ENCODE measurements at regions not wholly inside any gene's neighbourhood (a gene's known extent, or its start where the extent isn't known, plus 50 kb on each side); places are given as distances from the start of the nearest gene placed in this dataset.

DNA sequence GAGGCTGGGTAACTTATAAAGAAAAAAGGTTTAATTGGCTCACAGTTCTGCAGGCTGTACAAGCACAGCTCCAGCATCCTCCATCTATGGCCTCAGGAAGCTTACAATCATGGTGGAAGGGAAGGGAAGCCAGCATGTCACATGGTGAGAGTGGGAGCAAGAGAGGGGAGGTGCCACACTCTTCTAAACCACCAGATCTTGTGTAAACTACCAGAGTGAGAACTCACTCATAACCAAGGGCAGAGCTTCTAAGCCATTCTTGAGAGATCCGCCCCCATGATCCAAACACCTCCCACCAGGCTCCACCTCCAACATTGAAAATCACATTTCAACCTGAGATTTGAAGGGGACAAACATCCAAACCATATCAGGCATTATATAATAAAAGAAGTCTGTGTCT is 121.6 kb upstream of the CDC42EP3 start:
- no peak overlapping the region for H3K27ac Mint-ChIP-seq

More for the DNA sequence above, 121.6 kb upstream of the CDC42EP3 start:
- peaks cover 8 to 17% (median 9%) of the 10 kb centered on the region in 3 experiments; a peak in 6 of 7 replicates for H3K36me3 Mint-ChIP-seq (ENCODE audit: insufficient read depth in 1 of 3, low read depth in 3 of 3)
- Histone ChIP-seq H2AK5ac (ENCODE audit: insufficient read length, low read length) (no peak overlapping the region), H3K27me3 (ENCODE audit: insufficient read depth, low read length) (no peaks in the 10 kb centered on the region), H4K5ac (ENCODE audit: insufficient read length, low read depth, low read length) (no peak overlapping the region), H3K4ac (ENCODE audit: low read depth, low read length) (no peak overlapping the region), H3K18ac (ENCODE audit: insufficient read length, low read depth, low read length) (no peak overlapping the region), H3K27ac (ENCODE audit: insufficient read length, low read depth, low read length) (no peak overlapping the region), H4K8ac (replicated peaks; ENCODE audit: insufficient read length, low read depth, low read length) (no peak overlapping the region), H3K4me2 (ENCODE audit: insufficient read depth, insufficient read length, low read length) (no peak overlapping the region), H3K79me2 (ENCODE audit: insufficient read depth, low read length) (no peaks in the 10 kb centered on the region), H4K20me1 (ENCODE audit: control insufficient read depth, insufficient read depth, insufficient read length) (no peaks in the 10 kb centered on the region), H3K14ac (ENCODE audit: insufficient read depth, low read length) (no peak overlapping the region), H2BK20ac (ENCODE audit: low read depth, low read length, poor library complexity, severe bottlenecking) (no peak overlapping the region), H3T11ph (ENCODE audit: low read length) (no peak overlapping the region), H3K23me2 (ENCODE audit: insufficient read length, low read depth, low read length, poor library complexity, severe bottlenecking) (no peaks in the 10 kb centered on the region), H3K79me1 (ENCODE audit: insufficient read depth, low read depth, low read length, poor library complexity, severe bottlenecking) (no peaks in the 10 kb centered on the region), H3K9ac (ENCODE audit: extremely low read depth, insufficient read length, low read length) (no peak overlapping the region), H3K4me1 (ENCODE audit: insufficient read depth, low read length) (no peaks in the 10 kb centered on the region; the same call in 1 of the 2 replicates), H2AFZ (ENCODE audit: low read length) (no peak overlapping the region), H2BK120ac (ENCODE audit: low read depth, low read length, poor library complexity, severe bottlenecking) (no peak overlapping the region), H2BK15ac (ENCODE audit: low read depth, low read length) (no peak overlapping the region), H3K23ac (ENCODE audit: insufficient read length, low read depth, low read length) (no peak overlapping the region), H4K91ac (ENCODE audit: insufficient read length, low read depth, low read length) (no peak overlapping the region), H3K56ac (ENCODE audit: insufficient read length, low read depth, low read length) (no peak overlapping the region), H2BK12ac (ENCODE audit: insufficient read length, low read depth, low read length) (no peak overlapping the region), H2BK5ac (ENCODE audit: insufficient read length, low read length) (no peak overlapping the region), H3K9me3 (ENCODE audit: control insufficient read depth, low read depth, low read length) (no peaks in the 10 kb centered on the region)
- peaks cover 2 to 5% of the 10 kb centered on the region in 2 experiments; a peak in 1 of 4 replicates for H3K4me1 Mint-ChIP-seq
- TF ChIP-seq, protein P1, sequence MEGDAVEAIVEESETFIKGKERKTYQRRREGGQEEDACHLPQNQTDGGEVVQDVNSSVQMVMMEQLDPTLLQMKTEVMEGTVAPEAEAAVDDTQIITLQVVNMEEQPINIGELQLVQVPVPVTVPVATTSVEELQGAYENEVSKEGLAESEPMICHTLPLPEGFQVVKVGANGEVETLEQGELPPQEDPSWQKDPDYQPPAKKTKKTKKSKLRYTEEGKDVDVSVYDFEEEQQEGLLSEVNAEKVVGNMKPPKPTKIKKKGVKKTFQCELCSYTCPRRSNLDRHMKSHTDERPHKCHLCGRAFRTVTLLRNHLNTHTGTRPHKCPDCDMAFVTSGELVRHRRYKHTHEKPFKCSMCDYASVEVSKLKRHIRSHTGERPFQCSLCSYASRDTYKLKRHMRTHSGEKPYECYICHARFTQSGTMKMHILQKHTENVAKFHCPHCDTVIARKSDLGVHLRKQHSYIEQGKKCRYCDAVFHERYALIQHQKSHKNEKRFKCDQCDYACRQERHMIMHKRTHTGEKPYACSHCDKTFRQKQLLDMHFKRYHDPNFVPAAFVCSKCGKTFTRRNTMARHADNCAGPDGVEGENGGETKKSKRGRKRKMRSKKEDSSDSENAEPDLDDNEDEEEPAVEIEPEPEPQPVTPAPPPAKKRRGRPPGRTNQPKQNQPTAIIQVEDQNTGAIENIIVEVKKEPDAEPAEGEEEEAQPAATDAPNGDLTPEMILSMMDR (conservative IDR thresholded peaks at IDR 0.05): no peak
- peaks cover 13 to 18% of the 10 kb centered on the region in 2 experiments for H3K9me3 Mint-ChIP-seq
- WGBS (ENCODE audit: extremely low coverage, insufficient read length, low lambda C conversion rate): no CpG with 5 or more reads among the region's 1 CpG
- no peaks in the 10 kb centered on the region for H3K27me3 Mint-ChIP-seq (ENCODE audit: low read depth)
- no peak overlapping the region for H3K4me3 Mint-ChIP-seq
- no peak for DNase-seq
